ENCODE measurements at regions not wholly inside any gene's neighbourhood (a gene's known extent, or its start where the extent isn't known, plus 50 kb on each side); places are given as distances from the start of the nearest gene placed in this dataset.
"Not testable (repeated sequence)": the region's sequence is repeated elsewhere in the genome, so short reads cannot be mapped to it uniquely, and the experiment has no call there.

DNA sequence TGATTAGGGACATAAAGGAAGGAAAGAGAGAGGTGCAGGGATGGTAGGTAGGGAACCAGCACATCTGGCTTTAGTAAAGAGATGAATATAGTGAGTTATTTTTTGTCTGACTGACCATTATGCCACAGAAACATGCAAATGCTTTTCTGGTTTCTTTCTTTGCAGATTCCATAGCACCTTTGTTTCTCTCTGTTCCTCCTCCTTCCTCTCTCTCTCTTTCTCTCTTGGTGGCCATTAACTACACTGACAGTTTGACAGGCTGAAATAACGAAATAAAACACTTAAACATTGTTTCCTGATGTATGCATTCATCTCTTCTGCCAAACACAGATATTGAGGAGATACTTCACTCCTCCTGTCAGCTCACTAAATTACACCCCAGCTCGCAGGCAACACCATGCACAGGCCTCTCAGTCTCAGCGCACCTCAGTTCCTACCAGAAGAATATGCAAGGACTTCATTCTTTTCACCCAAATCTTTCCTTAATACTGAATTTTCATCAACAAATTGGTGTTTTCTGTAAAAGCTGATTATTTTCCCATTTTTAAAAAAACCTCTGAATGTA is 406.9 kb upstream of the SOX5 start:
- no peak for DNase-seq

DNA sequence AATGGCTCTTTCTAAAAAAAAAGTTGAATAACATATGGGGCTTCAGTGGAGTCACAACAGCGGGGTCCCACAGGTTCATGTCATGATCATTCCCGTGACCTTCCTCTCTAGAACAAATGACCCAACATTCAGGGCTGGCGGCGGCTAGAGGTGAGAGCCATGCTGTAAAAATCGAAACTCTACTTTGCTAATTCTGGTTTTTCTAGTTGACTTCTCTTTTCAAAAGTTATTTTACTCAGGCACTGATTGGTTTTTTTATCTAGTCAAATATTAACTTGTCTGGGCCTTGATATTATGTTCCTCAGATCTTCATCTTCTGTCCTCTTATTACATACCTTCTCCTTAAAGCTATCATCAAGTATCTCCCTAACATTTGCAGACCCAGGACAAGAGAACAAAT is 402.9 kb upstream of the SOX5 start:
- no peak for DNase-seq

DNA sequence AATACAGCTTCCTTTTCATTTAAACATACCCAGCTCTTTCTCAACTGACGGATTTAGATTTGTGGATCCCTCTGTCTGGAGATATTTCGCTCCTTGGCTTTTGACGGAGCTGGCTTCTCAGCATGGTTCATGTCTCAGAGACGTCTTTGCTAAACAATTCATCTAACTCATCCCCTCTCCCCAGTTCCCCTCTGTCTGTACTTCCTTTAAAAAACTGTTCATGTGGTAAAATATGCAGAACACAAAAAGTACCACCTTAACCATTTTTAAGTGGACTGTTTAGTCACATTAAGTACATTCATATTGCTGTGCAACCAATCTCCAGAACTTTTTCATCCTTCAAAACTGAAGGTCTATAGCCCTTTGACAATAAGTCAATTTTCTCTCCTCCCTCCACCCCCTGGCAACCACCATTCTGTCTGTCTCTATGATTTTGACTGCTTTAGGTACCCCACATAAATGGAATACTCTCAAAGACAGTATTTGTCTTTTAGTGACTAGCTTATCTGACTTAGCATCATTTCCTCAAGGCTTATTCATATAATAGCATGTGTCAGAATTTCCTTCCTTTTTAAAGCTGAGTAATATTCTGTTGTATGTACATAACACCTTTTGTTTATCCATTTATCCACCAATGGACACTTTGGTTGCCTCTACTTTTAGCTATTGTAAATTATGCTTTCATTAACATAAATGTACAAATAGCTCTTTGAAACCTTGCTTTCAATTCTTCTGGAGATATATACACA is 399.8 kb upstream of the SOX5 start:
- DNase-seq, result no peak

DNA sequence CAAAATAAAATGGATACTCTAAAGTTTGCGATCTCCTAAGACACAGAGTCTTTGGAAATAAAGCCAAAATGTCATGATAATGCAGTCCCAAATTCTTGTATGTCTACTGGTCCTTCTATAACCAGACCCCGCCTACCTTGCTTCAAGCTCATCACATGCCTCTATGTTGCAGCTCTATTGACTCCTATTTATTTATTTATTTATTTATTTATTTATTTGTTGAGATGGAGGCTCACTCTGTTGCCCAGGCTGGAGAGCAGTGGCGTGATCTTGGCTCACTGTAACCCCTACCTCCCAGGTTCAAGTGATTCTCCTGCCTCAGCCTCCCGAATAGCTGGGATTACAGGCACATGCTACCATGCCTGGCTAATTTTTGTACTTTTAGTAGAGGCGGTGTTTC is 398.7 kb upstream of the SOX5 start:
- not testable (repeated sequence) for DNase-seq

DNA sequence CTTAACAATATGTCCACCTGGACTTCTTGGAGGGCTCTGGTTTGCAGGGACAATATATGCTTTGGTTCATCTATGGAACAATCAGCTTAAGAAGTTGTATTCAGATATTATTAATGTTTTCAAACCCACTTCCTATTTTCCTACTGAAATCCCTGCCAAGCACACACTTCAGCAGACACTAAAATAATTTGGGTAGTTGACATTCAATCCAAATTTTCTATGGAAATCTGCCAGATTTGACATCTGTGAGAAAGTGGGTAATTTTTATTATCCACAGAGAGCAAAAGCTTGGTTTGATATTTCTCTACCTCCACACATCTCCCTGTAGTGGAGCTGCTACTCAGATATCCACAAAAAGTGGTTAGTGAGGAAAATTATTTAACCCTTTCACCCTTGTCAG is 378.8 kb upstream of the SOX5 start:
- no peak for DNase-seq

DNA sequence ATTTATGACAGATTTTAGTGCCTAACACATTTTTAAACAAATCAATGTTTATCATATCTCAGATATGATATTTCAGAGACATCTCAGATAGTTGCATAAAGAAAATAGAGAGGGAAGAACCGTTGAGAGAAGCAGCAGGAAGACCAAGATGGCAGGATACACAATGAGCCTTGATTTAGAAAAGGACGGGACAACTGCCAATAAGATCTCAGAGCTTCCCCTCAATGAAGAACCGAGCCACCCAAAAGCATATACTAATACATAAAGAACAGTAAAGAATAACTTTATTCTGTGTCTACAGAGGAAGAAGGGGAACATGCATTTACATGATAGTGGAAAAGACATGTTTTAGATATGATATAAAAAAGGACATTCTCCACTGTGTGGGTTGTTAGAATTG is 375.9 kb upstream of the SOX5 start:
- DNase-seq, result no peak

DNA sequence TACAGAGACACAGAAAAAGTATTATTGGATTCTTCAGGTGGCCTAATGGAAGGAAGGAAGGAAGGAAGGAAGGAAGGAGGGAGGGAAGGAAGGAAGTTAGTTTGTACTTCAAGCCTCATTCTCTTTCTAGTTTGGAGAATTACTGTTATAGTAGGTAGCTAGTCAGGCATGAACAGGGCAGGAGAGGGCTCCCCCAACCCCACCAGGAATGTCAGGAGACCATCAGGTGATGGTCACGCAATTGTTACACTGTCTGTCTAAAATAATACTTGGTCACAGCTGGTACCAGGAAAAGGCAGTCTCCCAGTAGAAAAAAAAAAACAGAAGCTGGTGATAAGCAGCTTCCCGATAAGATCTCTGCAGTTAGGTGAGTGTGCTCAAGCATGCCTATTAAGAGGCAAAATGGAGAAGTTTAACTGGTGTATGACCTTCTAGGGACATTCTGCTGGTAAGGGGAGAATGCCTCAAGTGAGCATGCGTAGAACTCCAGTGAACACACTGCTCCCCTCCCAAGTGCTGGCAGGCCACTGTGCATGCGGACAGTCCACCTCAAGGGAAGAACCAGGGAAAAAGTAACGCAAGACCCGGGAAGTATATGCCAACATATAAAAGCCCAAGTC is 358.4 kb upstream of the SOX5 start:
- no peak for DNase-seq

DNA sequence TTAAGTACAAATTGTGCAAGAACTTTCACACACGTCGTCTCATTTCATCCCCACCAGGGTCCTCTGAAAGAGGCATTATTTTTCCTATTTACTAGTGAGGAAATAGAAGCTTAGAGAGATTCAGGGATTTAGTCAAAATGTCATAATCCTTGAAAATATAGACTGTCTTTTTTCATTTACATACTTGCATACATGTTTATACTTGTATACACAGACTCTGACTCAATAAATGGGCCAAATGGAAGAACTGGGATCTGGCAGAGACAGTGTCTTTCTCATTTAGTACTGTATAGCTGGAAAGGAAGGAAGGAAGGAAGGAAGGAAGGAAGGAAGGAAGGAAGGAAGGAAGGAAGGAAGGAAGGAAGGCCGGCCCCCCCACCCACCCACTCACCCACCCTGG is 357.7 kb upstream of the SOX5 start:
- no peak for DNase-seq

DNA sequence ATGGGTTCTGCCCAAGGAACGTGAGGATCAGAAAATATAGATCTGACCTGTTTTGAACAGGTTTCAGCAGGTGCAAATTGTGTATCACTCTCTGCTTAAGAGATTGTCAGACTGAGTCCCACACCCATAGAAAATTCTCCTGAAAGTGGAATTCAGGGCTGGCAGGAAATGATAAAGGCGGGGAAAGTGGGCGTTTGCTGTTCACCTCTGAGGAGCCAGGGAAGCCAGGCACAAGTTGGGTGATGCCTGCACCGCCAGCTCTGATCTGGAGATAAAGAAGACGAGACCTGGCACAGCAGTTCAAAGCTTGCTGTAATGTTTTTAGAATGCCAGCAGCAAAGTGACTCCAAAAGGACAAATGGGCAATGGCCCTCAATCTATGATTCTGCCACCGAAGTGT is 356.5 kb upstream of the SOX5 start:
- no peak for DNase-seq

DNA sequence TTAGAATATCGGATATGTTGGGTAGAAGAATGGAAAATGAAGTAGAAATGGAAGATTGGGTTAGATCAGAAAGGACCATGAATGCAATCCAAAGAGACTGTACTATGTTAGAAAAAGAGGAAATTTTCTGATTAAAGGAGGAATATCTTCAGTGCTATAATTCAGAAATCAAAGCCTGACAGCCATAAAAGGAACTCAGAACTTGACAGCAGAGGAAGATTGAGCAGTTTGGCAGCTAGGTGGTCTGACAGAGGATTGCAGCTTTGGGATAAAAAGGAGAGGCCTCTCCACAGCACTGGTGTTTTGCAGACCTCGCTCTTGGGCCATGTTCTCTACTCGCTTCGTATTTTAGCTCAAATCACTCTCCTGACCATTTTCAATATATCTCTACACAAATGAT is 354.8 kb upstream of the SOX5 start:
- no peak for DNase-seq

DNA sequence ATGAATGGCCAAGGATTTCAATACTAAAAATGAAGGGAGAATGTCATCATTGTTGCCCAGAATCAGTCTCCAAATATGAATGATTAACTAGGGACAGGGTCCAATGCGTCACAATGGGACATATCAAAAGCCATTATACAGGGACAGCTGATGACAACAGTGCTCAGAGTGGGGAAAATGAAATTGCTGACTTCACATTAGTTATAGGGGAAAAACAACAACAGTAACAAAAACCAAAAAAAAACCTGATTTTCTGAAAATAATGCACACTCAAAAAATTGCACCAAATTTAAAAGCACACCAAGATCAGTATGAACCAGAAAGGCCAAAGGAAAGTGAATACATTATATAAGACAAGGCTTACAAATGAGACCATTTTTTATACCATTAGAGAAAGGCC is 353.2 kb upstream of the SOX5 start:
- no peak for DNase-seq

DNA sequence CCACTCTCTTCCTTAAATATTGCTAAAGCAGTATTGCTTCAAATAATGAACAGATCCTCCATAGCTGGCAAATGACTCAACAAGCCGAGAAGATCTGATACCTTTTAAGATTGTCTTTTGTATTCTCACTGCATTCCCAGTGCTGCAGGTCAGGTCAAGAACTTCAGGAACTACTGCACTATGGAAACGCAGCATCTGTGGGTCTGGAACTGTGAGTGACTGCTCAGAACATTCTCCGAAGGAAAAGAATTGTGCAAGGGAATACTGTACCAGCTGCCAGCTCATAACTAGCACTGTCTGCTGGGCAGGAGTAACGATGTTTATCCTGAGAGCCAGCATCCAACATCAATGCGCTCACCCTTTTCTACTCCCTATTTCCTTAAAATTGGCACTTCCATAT is 348.0 kb upstream of the SOX5 start:
- DNase-seq, result no peak

DNA sequence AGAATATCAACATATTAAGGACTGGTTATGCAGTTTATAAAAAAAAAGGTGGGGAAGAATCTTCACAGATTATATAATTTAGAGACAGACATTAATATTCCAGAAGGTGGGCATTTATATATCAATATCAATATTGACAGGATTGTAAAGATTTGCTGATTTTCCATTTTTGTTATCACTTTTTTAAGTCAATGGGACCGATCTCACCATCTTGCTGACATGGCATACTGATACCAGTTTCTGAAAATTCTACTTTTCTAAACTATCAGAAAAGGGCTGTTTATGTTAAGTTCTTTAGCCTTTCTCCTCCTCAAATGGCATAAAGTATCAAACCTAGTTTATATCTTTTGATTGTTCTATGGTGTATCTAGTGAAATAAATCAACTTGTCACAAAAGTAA is 344.1 kb upstream of the SOX5 start:
- no peak for DNase-seq

DNA sequence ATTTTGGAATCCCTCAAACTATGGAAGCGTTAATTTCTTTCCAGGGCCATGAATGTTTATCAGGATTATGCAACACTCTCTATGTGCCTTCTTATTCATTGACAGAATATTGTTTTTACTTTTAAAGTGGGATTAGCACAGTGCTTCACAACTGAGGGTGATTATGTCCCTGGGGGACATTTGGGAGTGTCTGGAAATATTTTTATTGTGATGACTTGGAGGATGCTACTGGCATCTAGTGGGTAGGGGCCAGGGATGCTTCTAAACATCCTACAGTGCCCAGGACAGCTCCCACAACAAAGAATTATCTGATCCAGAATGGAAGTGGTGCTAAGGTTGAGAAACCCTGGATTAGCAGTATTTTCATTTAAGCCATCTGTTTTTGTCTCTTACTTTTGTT is 338.5 kb upstream of the SOX5 start:
- no peak for DNase-seq

DNA sequence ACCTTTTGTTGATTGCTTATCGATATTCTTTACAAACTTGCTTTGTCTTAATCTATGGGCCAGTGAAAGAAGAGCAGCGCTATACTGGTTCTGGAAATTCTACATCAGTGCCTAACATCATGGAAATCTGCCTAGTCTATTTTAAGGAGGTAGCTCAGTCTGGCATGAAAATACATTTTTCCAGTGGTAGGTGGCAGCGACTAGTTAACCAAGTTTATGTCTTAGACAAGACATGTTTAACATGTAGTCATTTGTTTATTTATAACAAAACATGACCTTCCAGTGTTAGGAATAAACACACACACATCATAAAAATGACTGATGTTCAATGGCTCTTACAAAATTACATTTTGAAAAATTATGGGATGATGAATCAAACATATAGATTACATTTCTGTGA is 336.0 kb upstream of the SOX5 start:
- no peak for DNase-seq

DNA sequence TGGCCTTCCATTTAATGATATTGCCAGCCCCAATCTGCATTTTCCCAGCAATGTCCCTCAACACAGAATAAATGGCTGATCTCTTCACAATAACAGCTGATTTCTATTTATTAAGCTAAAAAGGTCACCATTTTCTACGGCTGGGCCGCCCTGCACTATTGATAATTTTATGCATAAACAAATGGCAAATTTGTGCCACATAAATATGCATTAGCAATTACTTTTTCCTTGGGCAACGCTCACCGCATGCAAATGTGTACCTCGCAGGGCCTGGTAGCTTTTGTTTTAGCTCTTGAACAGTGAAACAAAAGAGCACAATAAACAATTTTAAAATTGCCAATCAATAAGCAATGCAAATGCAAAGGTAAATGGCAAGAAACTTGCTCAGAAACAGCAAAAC is 331.9 kb upstream of the SOX5 start:
- DNase-seq, result no peak

DNA sequence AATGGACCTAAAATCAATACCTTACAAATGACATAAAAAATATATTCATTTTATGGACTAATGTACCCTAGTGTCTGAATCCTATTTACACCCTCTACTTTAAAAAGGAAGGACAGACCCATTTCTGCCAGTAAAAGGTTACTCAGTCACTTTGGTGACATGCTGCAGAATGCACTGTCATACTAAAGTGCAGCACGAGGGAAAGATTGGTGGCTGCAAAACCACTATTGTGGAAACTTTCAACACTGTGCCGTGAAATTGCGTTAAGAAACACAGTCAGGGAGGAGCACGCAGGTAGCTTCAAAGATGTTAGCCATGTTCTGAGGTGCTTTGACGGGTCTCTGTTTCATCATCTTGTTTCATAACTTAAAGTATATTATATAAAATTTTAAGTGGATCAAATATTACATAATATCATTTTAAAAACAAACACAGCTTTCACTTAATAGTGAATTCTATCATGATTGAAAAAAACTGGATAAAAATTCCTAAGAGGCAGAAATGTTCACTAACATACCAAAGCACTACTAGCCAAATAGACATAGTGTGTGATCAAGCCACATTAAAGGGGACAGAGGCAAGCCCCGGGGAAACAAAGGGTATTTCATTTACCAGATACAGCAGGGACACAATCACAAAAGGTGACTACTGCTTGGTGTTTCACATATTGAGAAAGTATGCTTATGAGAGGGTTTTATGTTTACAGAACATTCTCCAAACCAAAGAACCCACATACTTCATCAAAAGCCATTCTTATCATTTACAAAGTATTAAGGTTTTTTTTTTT is 330.8 kb upstream of the SOX5 start:
- no peak for DNase-seq

DNA sequence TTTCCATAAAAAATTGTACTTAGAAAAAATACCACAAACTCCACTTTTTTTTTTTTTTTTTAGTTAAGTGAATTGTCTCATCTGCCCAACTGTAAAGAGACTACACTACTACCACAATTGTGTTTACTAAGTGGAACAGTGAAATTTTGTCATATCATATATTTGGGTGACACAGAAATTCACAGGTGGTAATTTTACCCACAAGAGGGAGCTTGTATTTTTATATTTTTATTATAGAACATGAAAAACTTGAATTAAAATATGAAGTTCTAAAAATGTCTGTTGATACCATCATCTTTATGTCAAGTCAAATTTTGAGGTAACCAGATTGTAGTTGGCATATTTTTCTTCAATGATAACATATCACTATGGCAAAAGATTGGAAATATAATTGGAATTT is 329.4 kb upstream of the SOX5 start:
- DNase-seq, result no peak

DNA sequence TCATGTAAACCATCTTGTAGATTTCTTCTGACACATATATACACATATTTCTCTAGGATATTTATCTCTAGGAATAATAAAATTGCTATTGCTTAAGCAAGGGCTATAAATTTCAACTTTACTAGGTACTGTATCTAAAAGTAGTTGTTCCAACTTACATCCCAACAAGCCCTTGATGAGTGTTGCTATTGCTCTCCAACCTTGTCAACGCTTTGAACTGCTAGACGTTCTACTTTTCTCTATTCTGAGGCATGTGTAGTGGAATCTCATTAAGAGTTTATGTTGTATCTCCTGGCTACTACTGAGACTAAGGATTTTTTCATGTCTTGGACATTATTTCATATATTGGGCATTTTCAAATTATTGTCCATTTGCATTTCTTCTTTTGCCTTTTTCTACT is 321.5 kb upstream of the SOX5 start:
- no peak for DNase-seq

DNA sequence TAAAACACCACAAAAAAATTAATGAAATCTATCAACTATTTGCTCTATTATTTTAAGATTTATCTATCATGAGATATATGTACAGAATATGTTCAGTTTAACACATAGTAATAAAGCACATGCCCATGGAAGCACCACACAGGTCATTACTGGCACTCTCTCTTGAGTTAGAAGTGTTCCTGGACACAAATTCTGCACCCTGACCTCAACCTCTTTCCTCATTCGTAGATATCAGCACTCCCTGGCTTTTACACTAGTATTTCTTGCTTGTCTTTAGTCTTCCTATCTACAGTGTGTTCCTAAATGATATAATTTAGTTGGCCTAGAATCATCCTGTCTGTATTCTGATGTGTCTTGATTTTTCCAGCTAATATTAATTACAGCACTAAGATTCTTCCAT is 321.0 kb upstream of the SOX5 start:
- no peak for DNase-seq

DNA sequence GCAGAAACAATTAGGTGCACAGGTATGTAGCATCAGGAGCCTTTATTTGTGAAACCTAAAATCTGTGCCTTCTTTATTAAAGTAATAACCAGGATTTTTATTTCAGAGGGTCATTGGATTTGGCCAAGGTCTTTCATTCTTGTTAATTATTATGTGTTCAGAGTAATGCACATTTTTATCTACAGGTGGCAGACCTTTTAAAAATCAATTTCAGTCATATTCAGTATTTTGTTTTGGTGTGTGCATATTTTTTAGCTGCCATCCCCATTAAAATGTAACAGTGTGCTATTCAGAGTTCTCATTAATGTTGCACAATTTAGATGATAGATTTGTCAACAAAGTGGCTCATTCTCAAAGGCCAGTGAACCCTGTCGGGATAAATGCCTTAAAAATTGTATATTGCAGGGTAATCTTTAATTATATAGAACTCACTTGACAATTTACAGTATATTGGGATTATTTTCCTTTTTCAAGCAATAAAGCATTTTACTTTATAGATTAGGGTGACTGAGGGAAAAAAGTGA is 319.3 kb upstream of the SOX5 start:
- no peak for DNase-seq

DNA sequence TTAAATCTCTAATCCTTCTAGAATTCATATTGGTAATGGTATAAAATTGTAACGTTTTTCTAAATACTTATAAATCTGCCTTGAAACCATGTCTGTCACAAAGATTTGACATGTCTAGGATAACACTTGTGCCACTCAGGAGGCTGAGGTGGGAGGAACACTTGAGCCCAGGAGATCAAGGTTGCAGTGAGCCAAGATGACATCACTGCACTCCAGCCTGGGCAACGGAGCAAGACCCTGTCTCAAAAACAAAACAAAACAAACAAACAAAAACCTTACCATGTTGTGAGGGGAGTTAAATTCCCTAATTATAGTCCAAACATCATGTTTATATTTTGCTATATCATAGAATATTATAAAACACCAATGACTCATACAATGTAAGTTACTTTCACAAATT is 317.5 kb upstream of the SOX5 start:
- DNase-seq, result no peak

DNA sequence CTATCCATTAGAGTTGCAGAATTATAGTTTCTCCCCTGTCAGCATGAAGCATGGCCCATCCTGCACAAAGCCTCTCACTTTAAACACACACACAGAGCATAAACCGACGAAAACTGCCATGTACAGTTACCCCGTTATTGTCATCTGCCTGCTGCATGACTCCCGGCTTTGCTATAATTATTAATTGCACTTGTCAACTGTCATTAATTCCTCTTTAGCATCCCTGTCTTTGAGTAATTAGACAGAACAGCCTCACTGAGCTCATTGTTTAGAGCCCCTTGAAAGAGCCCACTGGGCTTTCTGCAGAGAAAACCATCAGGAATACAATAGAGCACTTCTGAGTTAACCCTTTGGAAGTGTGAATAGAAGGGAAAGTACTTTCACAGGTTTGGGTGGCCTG is 307.2 kb upstream of the SOX5 start:
- DNase-seq, result no peak
